ENCODE measurements at regions not wholly inside any gene's neighbourhood (a gene's known extent, or its start where the extent isn't known, plus 50 kb on each side); places are given as distances from the start of the nearest gene placed in this dataset.
"Not testable (repeated sequence)": the region's sequence is repeated elsewhere in the genome, so short reads cannot be mapped to it uniquely, and the experiment has no call there.

DNA sequence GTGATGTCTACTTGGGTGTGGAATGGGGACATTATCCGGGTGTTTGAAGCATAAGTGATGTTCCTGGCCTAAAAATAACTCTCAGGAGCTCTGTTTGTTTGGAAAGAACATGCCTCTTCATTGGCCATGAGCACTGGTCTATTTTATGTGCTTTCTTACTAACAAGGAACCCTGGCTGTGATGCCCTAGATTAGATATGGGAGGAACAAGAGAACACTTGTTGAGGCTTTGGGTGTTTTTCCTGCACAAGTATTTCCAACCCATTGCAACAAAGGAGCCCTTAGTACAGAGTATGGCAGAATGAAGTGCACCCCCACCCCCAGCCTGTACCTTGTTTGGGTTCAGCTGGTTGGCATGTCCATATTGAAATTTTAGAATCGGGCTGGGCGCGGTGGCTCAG lies 95.9 kb downstream of the SLC4A3 start:
- Histone ChIP-seq H3K27ac (no peak overlapping the region), H3K4me3 (no peak overlapping the region)

DNA sequence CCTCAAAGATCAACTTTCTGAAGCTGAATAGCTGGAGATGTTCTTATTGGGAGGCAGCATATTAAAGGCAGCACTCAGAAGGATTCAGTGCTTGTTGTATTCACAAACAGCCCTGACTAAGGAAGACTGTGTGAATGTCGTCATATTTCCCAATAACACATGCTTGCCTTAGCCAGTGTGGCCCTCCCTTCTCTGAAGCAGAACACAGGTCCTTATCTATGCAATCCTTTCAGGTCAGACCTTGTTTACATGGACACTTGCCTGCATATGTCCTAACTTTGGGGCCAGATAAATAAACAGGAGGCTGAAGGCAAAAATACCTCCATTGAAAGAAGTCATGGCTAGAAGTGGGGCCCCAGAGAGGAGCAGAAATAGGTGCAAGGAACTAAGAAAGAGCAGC lies 97.2 kb downstream of the SLC4A3 start:
- H3K27ac ChIP-seq: no peak overlapping the region
- H3K4me3 ChIP-seq: no peak overlapping the region

DNA sequence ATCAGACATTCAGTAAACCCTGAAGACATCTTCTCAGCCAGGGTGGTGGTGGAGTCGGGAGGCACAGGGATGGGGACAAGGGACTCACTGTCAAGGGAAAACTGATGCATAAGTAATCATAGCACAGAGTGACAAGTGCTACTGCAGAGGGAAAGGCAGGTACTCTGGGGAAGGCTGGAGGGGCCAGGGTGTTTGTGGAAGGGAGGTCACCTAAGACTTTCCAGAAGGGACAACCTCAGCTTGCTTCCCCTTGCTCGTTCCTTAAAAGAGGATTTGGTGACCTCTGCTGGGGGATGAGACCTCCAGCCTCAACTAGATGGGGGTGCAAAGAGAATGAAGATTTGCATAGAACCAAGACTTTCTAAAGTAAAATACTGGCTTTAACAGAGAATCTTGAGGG lies 99.5 kb downstream of the SLC4A3 start:
- H3K4me3 ChIP-seq: no peak overlapping the region
- no peak overlapping the region for H3K27ac ChIP-seq

DNA sequence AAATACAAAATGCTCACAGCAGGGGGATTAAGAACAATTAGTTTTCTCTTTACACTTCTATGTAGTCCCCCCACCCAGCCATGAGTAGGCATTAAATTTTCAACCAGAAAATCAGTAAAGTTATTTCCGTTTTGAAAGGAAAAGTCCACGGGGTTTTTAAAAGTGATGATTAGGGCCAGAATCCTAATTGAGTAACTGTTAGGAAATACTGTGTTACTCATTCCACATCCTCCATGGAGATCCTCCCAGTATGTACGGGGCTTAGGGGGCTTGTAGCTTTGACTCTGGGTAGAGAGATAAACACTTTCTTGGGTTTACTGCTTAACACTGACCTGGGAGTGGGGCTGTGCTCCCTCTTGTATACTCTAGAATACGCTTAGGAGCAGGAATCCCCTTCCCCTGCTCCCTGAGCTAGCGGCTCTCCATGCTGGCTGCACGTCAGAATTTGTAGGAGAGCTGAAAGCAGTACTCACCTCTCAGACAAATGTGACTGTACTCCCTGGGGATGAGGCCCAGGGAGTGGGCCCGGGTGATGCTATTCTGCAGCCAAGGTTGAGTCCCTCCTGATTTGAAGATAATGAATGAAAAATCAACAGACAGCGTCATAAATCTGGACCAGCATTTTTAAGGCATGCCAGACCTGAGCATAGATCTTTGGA lies 100.5 kb downstream of the SLC4A3 start:
- H3K27ac ChIP-seq: no peak overlapping the region
- H3K4me3 ChIP-seq: no peak overlapping the region

DNA sequence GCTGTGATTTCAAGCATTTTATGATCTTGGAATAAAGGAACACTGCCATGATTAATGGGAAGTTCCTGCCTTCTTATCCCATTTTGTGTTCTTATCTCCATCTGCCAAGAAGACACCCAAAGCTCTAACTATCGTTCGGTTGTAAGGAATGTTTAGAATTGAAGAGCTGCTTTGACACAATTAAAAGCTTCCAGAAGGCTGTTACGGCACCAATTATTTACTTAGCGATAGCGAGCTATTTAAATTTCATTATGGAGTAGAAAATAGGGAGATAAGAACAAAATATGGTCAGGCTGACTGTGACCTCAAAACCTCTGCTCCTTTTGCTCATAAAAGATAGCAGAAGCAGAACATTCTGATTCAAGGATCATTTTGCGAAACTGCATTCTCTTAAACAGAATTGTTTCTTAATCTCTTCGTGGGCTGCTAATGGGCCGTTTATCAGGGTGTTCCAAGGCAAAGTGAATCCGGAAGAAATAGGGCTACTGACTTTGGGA lies 101.6 kb downstream of the SLC4A3 start:
- no peak overlapping the region for H3K4me3 ChIP-seq
- H3K27ac ChIP-seq: no peak overlapping the region

DNA sequence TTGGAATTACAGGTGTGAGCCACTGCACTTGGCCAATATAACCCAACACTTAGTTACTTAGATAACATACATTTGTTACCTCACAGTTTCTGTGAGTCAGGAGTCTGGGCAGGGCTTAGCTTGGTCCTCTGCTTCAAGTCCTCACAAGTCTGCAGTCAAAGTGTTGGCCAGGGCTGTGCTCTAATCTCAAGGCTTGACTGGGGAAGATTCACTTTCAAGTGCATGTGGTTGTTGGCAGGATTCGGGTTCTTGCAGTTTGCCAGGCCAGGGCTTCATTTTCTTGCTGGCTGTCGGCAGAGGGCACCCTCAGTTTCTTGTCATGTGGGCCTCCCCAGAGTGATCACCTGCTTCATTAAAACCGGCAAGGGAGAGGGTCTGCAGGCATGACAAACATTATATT lies 103.7 kb downstream of the SLC4A3 start:
- no peak overlapping the region for H3K4me3 ChIP-seq
- H3K27ac ChIP-seq: no peak overlapping the region

DNA sequence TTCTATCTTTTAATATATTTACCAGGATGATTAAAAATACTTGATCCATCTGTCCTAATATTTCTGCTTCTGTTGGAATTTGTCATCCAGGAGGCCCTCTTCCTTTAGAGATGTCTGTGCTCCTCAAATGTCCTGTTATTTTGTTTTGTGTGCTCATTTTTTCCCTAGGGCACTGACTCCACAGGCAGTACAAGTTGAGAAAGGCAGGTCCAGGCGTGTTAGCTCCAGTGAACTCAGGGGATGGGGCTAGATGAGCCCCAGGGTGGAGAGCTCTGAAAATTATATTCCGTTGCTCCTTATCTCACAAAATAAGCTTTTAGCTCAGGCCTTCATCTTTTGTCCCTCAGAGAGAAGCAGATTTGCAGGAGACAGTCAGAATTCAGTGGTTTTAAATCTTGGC lies 105.7 kb downstream of the SLC4A3 start:
- Histone ChIP-seq H3K27ac (no peak overlapping the region), H3K4me3 (no peak overlapping the region)

DNA sequence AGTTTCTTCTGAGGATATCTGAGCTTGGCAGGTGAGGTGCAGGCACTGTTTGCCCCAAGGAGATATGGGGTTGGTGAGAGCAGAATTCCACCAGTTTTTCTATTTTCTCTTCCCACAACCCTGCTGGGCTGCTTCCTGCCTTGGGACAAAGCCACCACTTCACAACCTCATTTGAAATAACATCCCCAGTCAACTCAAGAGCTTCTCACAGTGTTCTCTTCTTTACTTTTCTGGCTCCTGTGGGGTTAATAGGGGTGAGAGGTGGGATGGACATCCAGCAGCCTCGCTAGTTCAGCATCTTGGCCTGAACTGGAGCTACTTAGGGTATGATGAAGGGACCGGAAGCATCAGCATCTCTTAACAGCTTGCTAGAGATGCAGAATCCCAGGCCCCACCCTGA lies 106.3 kb downstream of the SLC4A3 start:
- H3K4me3 ChIP-seq: no peak overlapping the region
- H3K27ac ChIP-seq: no peak overlapping the region

DNA sequence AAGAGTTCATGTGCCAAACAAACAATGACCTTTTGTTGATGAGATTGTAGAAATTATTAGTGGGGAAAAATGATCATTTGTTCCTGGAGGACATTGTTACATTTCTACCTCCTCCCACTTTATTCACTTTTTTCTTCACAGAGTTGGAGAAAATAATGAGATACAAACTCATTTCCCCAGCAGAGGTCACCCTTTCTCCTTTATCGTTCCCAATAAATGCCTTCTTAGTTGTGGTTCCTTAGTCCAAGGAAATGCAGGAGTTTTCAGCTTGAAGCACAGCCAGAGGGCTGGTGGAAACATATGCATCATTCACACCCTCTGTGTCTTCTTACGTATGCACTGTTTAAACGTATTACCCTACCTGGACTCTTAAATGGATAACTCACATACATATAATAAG lies 108.8 kb downstream of the SLC4A3 start:
- H3K27ac ChIP-seq: no peak overlapping the region
- no peak overlapping the region for H3K4me3 ChIP-seq

DNA sequence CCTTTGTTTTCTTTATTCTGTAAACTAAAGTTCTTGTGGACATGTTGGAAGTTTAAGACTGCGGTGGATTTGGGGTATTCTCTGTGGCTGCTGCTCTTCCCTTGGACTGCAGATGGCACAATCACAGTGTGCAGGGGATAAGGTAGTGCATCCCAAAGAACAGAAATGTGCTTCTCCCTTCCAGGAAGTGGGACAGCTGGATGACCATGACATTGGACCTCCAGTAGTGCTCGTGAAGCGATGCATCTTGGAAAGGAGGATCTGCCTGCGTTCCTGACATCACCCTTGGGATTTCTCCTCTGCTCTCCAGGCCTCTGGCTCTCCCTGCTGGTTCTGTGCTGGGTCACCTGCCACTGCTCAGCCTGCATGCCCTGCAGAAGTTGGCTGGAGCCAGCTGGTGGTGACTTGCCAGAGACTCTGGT lies 109.9 kb downstream of the SLC4A3 start:
- H3K27ac ChIP-seq: no peak overlapping the region
- no peak overlapping the region for H3K4me3 ChIP-seq

DNA sequence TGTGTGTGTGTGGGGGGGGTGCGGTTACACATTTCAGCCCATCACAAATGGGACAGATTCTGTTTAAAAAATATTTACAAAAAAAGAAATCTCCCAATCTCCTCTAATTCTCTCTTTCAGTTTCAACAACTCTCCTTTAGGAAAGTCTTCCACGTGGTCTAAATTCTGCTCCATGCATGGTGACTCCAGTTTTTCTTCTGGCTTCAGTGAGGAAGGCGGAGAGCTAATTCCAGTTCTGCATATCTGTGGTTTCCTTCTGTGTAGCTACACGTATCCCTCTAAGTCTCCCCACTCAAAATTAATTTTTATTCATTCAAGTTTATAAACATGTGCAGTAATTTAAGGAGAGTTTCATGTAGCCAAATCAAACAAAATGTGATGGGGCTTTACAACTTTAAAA lies 111.6 kb downstream of the SLC4A3 start:
- no peak overlapping the region for H3K27ac ChIP-seq

DNA sequence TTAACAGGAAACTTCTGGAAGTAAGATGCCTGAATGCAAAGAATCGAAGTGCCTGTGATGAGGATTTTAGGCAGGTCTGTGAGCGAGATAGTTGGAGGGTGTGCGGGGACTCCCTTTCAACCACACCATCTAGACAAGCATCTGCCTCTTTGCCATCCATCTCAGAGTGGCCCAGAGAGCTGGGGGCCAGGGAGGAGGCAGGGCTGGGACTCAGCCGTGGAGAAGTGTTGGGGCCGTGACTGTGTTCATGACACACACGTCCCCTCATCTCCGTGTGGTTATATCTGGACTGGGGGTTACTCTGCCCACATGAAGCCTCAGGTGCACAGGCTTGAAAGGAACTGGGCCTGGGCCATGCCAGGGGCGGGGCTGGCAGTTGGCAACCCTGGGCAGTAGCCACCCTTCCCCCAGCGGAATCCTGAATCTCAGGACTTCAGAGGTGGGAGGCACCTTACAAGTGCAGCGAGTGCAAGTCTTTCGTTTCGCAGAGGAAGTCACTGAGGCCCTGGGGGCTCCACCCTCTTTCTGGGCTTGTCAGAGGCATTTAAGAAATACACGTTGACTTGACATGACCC lies 112.5 kb downstream of the SLC4A3 start:
- H3K27ac ChIP-seq: no peak overlapping the region
- no peak overlapping the region for H3K4me3 ChIP-seq

More for the DNA sequence above, 111.6 kb downstream of the SLC4A3 start:
- H3K4me3 ChIP-seq: no peak overlapping the region

DNA sequence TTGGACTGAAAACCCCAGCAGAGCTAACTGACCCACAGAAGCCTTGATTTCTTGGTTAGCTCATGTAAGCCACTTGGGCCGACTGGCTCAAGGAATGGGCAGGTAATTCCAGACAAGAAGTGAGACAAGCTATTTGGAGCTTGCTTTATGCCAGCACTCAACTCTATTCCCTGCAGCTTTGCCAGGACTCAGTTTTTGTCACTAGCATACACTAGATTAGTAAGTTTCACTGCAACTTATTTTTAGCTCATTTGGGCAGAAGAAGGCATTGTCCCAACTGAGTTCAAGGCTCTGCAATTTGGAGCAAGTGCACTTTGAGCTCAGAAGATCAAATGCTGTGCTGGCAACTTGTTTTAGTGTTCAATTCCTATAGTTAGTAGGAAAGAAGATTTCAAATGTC lies 116.1 kb downstream of the SLC4A3 start:
- Histone ChIP-seq H3K27ac (no peak overlapping the region), H3K4me3 (no peak overlapping the region)

DNA sequence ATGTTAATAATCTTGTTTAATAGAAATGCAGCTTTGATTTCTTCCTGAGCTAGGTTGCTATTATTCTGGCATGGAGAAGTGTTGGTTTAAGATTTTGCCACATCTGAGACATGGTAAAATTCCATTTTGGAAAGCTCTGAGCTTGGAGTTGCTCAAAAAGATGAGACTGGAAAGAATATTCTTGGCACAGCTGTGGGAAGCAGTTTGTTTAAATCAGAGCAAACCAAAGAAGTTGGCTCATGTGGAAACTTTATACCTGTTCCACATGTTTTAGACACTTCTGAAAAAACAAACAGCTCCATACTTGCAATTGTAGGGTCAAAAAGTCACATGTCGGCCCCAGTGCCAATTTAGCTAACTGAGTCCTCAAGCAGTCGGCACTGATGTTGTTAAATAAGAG lies 116.6 kb downstream of the SLC4A3 start:
- H3K27ac ChIP-seq: no peak overlapping the region
- no peak overlapping the region for H3K4me3 ChIP-seq

DNA sequence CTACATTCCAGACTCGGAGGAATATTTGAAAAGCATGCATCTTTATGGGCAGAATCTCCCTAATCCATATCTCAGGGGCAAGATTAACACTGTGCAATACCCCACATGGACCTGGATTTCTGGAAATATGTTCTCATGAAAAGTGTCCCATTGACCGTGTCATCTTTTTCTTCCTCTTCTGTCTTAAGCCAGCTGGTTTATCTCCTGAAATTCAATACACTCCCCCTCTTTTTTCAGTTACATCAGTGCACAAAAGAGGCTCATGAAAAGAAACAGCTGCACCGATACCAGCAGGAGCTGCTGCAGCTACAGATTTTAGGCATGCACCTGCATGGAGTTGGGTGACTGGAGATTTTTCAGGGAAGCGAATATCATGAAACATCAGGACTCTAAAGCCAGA lies 117.2 kb downstream of the SLC4A3 start:
- no peak overlapping the region for H3K4me3 ChIP-seq
- H3K27ac ChIP-seq: no peak overlapping the region

DNA sequence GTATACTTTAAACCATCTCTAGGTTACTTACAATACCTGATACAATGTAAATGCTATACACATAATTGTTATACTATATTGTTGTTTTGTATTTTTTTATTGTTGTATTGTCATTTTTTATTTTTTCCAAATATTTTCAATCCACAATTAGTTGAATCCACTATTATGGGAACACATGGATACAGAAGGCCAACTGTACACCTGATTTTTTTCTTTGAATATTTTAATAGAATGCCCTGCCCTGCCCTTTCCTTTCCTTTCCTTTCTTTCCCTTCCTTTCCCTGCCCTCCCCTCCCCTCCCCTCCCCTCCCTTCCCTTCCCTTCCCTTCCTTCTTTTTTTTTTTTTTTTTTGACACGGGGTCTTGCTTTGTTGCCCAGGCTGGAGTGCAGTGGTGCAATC lies 120.2 kb downstream of the SLC4A3 start:
- H3K4me3 ChIP-seq: no peak overlapping the region
- H3K27ac ChIP-seq: no peak overlapping the region

DNA sequence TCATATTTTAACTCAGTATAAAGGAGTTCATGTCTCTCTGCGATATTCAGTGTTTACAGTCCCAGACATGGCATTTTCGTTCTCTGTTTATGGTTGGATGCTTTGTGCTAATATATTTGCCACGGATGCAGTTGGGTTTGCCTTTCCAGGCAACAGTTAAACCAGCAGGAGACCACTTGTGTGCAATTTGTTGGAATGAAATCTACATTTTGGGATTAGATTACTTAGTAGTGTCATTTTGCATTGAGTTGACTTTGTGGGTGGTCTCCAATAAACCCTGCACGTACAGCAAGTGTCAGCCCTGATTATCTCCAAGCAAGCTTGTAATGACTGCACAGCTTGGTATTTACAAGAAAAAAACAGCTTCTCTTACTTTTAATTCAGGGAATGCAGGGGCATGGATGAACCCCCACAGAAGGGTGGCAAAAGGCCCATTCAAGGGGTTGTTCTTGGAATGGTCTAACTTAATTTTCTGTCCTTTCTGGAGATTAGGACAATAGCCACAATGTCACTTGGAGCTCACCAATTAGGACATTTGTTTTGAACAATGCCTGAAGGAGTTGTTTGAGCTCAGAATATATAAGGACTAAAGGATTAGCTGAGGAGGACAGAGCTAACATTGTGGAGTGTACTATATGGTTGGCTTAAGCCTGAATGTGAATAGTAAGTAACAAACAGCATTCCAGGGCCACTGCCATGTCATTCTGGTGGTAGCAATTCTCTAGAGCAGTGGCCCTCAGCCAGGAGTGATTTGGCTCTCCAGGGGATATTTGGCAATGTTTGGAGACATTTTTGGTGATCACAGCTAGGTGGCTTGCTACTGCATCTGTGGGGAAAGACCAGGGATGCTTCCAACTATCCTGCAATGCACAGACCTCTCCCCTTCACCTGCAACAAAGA lies 121.5 kb downstream of the SLC4A3 start:
- Histone ChIP-seq H3K4me3 (no peak overlapping the region), H3K27ac (no peak overlapping the region)

DNA sequence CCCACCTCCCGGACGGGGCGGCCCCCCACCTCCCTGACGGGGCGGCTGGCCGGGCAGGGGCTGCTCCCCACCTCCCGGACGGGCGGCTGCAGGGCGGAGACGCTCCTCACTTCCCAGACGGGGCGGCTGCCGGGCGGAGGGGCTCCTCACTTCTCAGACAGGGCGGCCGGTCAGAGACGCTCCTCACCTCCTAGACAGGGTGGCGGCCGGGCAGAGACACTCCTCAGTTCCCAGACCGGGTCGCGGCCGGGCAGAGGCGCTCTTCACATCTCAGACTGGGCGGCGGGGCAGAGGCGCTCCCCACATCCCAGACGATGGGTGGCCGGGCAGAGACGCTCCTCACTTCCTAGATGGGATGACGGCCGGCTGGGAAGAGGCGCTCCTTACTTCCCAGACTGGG lies 123.7 kb downstream of the SLC4A3 start:
- H3K27ac ChIP-seq, H3K4me3 ChIP-seq: not testable (repeated sequence)

DNA sequence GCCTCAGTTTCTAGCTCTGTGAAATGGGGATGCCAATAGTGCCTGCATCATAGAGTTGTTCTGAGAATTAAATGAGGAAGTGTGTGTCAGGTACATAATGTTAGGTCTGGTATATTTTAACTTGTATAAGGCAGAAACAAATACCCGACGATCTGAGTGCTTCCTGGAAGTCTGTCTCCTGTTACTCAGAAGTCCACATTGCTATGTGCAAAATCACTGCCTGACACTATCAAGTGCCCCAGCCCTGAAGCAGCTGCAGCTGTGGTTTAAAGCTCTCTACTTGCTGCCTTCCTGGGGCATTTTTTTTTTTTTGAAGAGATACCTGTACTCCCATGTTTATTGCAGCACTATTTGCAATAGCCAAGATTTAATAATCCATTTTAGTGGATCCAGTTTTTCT lies 125.3 kb downstream of the SLC4A3 start:
- Histone ChIP-seq H3K27ac (no peak overlapping the region), H3K4me3 (no peak overlapping the region)

DNA sequence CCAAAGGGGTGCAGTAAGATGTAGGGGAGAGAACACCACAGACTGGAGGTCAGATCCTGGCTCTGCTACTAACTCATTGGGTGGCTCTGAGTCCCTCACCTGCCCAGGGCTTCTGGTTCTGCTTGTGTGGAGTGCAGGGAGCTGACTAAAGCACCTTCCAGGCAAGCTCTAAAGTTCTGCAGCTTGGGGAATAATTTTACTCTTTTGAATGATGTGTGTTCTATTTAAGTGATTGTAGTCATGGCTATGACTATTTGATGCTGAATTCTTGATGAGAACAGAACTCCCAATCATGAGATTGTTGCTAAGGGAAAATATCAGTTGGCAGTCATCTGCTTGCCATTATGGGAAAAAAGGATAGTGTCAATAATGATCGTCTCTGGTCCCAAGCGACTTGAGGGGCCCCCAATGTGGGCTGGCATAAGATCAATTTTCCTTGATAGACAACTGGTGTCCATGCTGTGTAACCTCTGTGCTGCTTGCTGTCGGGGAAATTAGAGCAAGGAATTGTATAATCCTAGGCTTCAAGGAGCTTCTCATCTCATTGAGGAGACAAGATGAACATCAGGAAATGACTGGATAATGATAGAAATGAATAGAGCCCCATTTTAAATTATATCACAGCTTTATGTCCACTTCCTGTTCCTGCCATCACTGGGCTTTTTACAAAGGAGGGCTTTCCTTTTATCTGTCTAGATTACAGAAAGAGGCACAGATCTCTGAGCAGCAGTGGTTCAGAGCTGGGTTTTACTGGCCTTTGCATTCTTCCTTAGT lies 131.7 kb downstream of the SLC4A3 start:
- H3K4me3 ChIP-seq: no peak overlapping the region
- H3K27ac ChIP-seq: no peak overlapping the region
